HG03520 (cell line): ENCODE measurements at regions not wholly inside any gene's neighbourhood (a gene's known extent, or its start where the extent isn't known, plus 50 kb on each side); places are given as distances from the start of the nearest gene placed in this dataset.

Source experiments
- ATAC-seq: cut with Tn5 transposase; IDR thresholded peaks from one replicate; pipeline ENCODE4 v1.9.1; 2021; ENCODE audit warnings: mild to moderate bottlenecking, moderate library complexity; ENCODE audit not compliant: unreplicated experiment

GRCh38 chr9:106404137-106404536 lies 458.8 kb upstream of the ZNF462 start:
- no peak for ATAC-seq

- no peak for ATAC-seq
These were observed 457.0 kb upstream of the ZNF462 start for GRCh38 chr9:106405871-106406435.

- no peak for ATAC-seq
These were observed 448.9 kb upstream of the ZNF462 start for GRCh38 chr9:106414042-106414441.

GRCh38 chr9:106417685-106418084 lies 445.3 kb upstream of the ZNF462 start:
- no peak for ATAC-seq

- ATAC-seq: no peak
These were observed 443.1 kb upstream of the ZNF462 start for GRCh38 chr9:106419829-106420228.

GRCh38 chr9:106420511-106420944 lies 442.4 kb upstream of the ZNF462 start:
- peak; percentile 60 for ATAC-seq

- peak; percentile 36 for ATAC-seq
These were observed 441.2 kb upstream of the ZNF462 start for GRCh38 chr9:106421772-106422171.

- no peak for ATAC-seq
These were observed 439.4 kb upstream of the ZNF462 start for GRCh38 chr9:106423575-106423974.

GRCh38 chr9:106432631-106433030 lies 430.3 kb upstream of the ZNF462 start:
- ATAC-seq: no peak

- no peak for ATAC-seq
These were observed 424.0 kb upstream of the ZNF462 start for GRCh38 chr9:106438928-106439327.

GRCh38 chr9:106441283-106441682 lies 421.7 kb upstream of the ZNF462 start:
- no peak for ATAC-seq

- ATAC-seq: no peak
These were observed 419.4 kb upstream of the ZNF462 start for GRCh38 chr9:106443520-106443919.

- ATAC-seq: no peak
These were observed 417.9 kb upstream of the ZNF462 start for GRCh38 chr9:106445107-106445506.

GRCh38 chr9:106449336-106449927 lies 413.5 kb upstream of the ZNF462 start:
- no peak for ATAC-seq

GRCh38 chr9:106450549-106450948 lies 412.4 kb upstream of the ZNF462 start:
- no peak for ATAC-seq

- no peak for ATAC-seq
These were observed 411.7 kb upstream of the ZNF462 start for GRCh38 chr9:106451223-106451622.

- ATAC-seq: no peak
These were observed 406.4 kb upstream of the ZNF462 start for GRCh38 chr9:106456581-106456980.

- no peak for ATAC-seq
These were observed 395.7 kb upstream of the ZNF462 start for GRCh38 chr9:106467113-106467864.

GRCh38 chr9:106467865-106468164 lies 395.2 kb upstream of the ZNF462 start:
- ATAC-seq: no peak

GRCh38 chr9:106468431-106468830 lies 394.5 kb upstream of the ZNF462 start:
- ATAC-seq: no peak

- no peak for ATAC-seq
These were observed 384.7 kb upstream of the ZNF462 start for GRCh38 chr9:106478312-106478711.

- no peak for ATAC-seq
These were observed 384.2 kb upstream of the ZNF462 start for GRCh38 chr9:106478727-106479126.
